K562 (cell line): ENCODE measurements at regions not wholly inside any gene's neighbourhood (a gene's known extent, or its start where the extent isn't known, plus 50 kb on each side); places are given as distances from the start of the nearest gene placed in this dataset.
"Not testable (repeated sequence)": the region's sequence is repeated elsewhere in the genome, so short reads cannot be mapped to it uniquely, and the experiment has no call there.

ENCODE experiments used
- ARHGAP35 ChIP-seq: fragments of 450-650 bp; IDR thresholded peaks from 2 replicates; pipeline ENCODE4 v1.6.1; 2018; ENCODE audit not compliant: partially characterized antibody
- CEBPB ChIP-seq: fragments of 450-650 bp; IDR thresholded peaks from 2 replicates; pipeline ENCODE4 v1.6.1; 2016; ENCODE audit warnings: missing genetic modification characterization, missing compliant biosample characterization
- CHD2 ChIP-seq: IDR thresholded peaks from 2 replicates; pipeline ENCODE4 v1.6.1; 2011; ENCODE audit warnings: low read depth, low read length
- CTCF ChIP-seq, 3 experiments: IDR thresholded peaks in 2 of 3; conservative IDR thresholded peaks in 1 of 3; 2 replicates each; pipeline ENCODE4 v1.5.1; 2011 to 2012; ENCODE audit warnings: low read length in 3 of 3, mild to moderate bottlenecking in 3 of 3, control low read depth in 2 of 3, improper control_type of control experiment in 1 of 3, inconsistent platforms in 1 of 3, low read depth in 1 of 3, mixed read lengths in 1 of 3, moderate library complexity in 1 of 3; ENCODE audit not compliant: insufficient read depth in 2 of 3
- E2F1 ChIP-seq: sonication (generic); formaldehyde crosslinking; IDR thresholded peaks from 2 replicates; pipeline ENCODE4 v1.8.1; 2023; ENCODE audit warnings: mild to moderate bottlenecking, missing genetic modification reagents, moderate library complexity
- FIP1L1 ChIP-seq: fragments of 200-400 bp; formaldehyde crosslinking; IDR thresholded peaks from 2 replicates; pipeline ENCODE4 v1.6.1; 2018; ENCODE audit warnings: mild to moderate bottlenecking, low read depth, low read length; ENCODE audit not compliant: poor library complexity, severe bottlenecking
- FOXJ3 ChIP-seq: sonication (generic); formaldehyde crosslinking; IDR thresholded peaks from 2 replicates; pipeline ENCODE4 v1.4.0; 2020; ENCODE audit warnings: mild to moderate bottlenecking, missing genetic modification reagents
- MEF2D ChIP-seq: conservative IDR thresholded peaks from 2 replicates; pipeline ENCODE4 v1.6.1; 2016; ENCODE audit warnings: low read depth, missing genetic modification characterization, missing compliant biosample characterization
- NR0B1 ChIP-seq: fragments of 450-650 bp; IDR thresholded peaks from one replicate; pipeline ENCODE4 v1.6.1; 2018; ENCODE audit warnings: mild to moderate bottlenecking, moderate library complexity; ENCODE audit not compliant: partially characterized antibody
- SP1 ChIP-seq: sonication (generic); formaldehyde crosslinking; IDR thresholded peaks from 2 replicates; pipeline ENCODE4 v1.8.1; 2022; ENCODE audit warnings: mild to moderate bottlenecking, missing genetic modification reagents
- TAF1 ChIP-seq: IDR thresholded peaks from 2 replicates; pipeline ENCODE4 v1.6.1; 2011; ENCODE audit warnings: mild to moderate bottlenecking, low read length, moderate library complexity; ENCODE audit not compliant: insufficient read depth, control insufficient read depth, severe bottlenecking; ENCODE audit errors: extremely low read depth
- USF2 ChIP-seq: sonication (generic); formaldehyde crosslinking; IDR thresholded peaks from 2 replicates; pipeline ENCODE4 v1.5.0; 2020; ENCODE audit warnings: missing genetic modification reagents
- YY1 ChIP-seq, 3 experiments: IDR thresholded peaks; 2 replicates each; pipeline ENCODE4 v1.6.1; 2011; ENCODE audit warnings: low read length in 2 of 3, mild to moderate bottlenecking in 2 of 3, moderate library complexity in 2 of 3, borderline replicate concordance in 1 of 3, control low read depth in 1 of 3, low read depth in 1 of 3; ENCODE audit not compliant: insufficient read depth in 3 of 3, insufficient replicate concordance in 2 of 3, control insufficient read depth in 1 of 3, insufficient read length in 1 of 3; ENCODE audit errors: extremely low read depth in 1 of 3
- ZFP36 ChIP-seq: fragments of 150-350 bp; IDR thresholded peaks from 2 replicates; pipeline ENCODE4 v1.6.1; 2018; ENCODE audit warnings: low read length, low read depth; ENCODE audit not compliant: partially characterized antibody

GRCh38 chr2:142729814-142730213, 147.7 kb upstream of the KYNU start:
- not testable (repeated sequence) for TF ChIP-seq CTCF (IDR thresholded peaks at IDR 0.05 in 2 of 3, conservative IDR thresholded peaks at IDR 0.05 in 1 of 3; ENCODE audit: insufficient read depth in 2 of 3, low read depth in 1 of 3, low read length in 3 of 3); YY1 (IDR thresholded peaks at IDR 0.05; ENCODE audit: borderline replicate concordance in 1 of 3, control insufficient read depth in 1 of 3, extremely low read depth in 1 of 3, insufficient read depth in 3 of 3, insufficient read length in 1 of 3, insufficient replicate concordance in 2 of 3, low read depth in 1 of 3, low read length in 2 of 3); ZFP36; SP1 (CRISPR knock-in tag); USF2 (CRISPR knock-in tag); ARHGAP35; E2F1 (CRISPR knock-in tag); CEBPB (tag); FOXJ3 (CRISPR knock-in tag); TAF1; NR0B1; CHD2; FIP1L1; MEF2D (tag)
